CD4-positive, CD25-positive, alpha-beta regulatory T cell (primary cell): ENCODE measurements at regions not wholly inside any gene's neighbourhood (a gene's known extent, or its start where the extent isn't known, plus 50 kb on each side); places are given as distances from the start of the nearest gene placed in this dataset.

ENCODE experiments used
- ATAC-seq, 2 donors: fragments of 150-1000 bp; cut with Tn5 transposase; one replicate each; pipeline ENCODE4 v1.10.0; 2021; ENCODE audit warnings: low read depth in 2 of 2, moderate number of reproducible peaks in 2 of 2, moderate library complexity in 1 of 2
- DNase-seq, 3 donors: peaks; one replicate each; pipeline versions ENCODE4 v3.0.0 to v3.0.0-alpha.2; 2012 to 2022; ENCODE audit warnings: mixed read lengths in 1 of 3
- H3K27ac ChIP-seq: one replicate; pipeline ENCODE4 v1.7.0; 2013; ENCODE audit warnings: mild to moderate bottlenecking, low read length; ENCODE audit not compliant: insufficient read depth, poor library complexity, severe bottlenecking
- H3K27me3 ChIP-seq: one replicate; pipeline ENCODE4 v1.7.0; 2013; ENCODE audit warnings: low read length; ENCODE audit not compliant: control insufficient read depth, insufficient read depth
- H3K36me3 ChIP-seq: one replicate; pipeline ENCODE4 v1.7.0; 2013; ENCODE audit warnings: mild to moderate bottlenecking, low read length, moderate library complexity; ENCODE audit not compliant: control insufficient read depth, insufficient read depth
- H3K4me1 ChIP-seq: 2 replicates; pipeline ENCODE4 v1.7.0; 2013; ENCODE audit warnings: mild to moderate bottlenecking, low read length; ENCODE audit not compliant: insufficient read depth, control insufficient read depth, poor library complexity, severe bottlenecking
- H3K4me3 ChIP-seq: one replicate; pipeline ENCODE4 v1.7.0; 2013; ENCODE audit warnings: low read depth, mild to moderate bottlenecking, low read length, moderate library complexity
- H3K9me3 ChIP-seq, 2 experiments: 1 replicate in 1 of 2; 2 replicates in 1 of 2; pipeline ENCODE4 v1.7.0; 2013; ENCODE audit warnings: low read length in 2 of 2, mild to moderate bottlenecking in 1 of 2, moderate library complexity in 1 of 2; ENCODE audit not compliant: control insufficient read depth in 2 of 2
- H3K27ac Mint-ChIP-seq, 3 donors: one replicate each; pipeline ENCODE4 v1.8.0; 2020 to 2022; ENCODE audit warnings: mild to moderate bottlenecking in 3 of 3, mixed read lengths in 3 of 3, moderate library complexity in 2 of 3
- H3K27me3 Mint-ChIP-seq: one replicate; pipeline ENCODE4 v1.8.0; 2022; ENCODE audit warnings: mild to moderate bottlenecking, mixed read lengths
- H3K36me3 Mint-ChIP-seq: one replicate; pipeline ENCODE4 v1.8.0; 2020; ENCODE audit warnings: mixed read lengths
- H3K4me1 Mint-ChIP-seq, 4 donors: one replicate each; pipeline ENCODE4 v1.8.0; 2020 to 2022; ENCODE audit warnings: mixed read lengths in 4 of 4, mild to moderate bottlenecking in 1 of 4
- H3K4me3 Mint-ChIP-seq, 4 donors: one replicate each; pipeline ENCODE4 v1.8.0; 2020 to 2022; ENCODE audit warnings: mild to moderate bottlenecking in 4 of 4, mixed read lengths in 4 of 4, moderate library complexity in 3 of 4
- H3K9me3 Mint-ChIP-seq, 7 donors: one replicate each; pipeline ENCODE4 v1.8.0; 2020 to 2022; ENCODE audit warnings: mixed read lengths in 7 of 7, mild to moderate bottlenecking in 3 of 7, moderate library complexity in 2 of 7

DNA sequence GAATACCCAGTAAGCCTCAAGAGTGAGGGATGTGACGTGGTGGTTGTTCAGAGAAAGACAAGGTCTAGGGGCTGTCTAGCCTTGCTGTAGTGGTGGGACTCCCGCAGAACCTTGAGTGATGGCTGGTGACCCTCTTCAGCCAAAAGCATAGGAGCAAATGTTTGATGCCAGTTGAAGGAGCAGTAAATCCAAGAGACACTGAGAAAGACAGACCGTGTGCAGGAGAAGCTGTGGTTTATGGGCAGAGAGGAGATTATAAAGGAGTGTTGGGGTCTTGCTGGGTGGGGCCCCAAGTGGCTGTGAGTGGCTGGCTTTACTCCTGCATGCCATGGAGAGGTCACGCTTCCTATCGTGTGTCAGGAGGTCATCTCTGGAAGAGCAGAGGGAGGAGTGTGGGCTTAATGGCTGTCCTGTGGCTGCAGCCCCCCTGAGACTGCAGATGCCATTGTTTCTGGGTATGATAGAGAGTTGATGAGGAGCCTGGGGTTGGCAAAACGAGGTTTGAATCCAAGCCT, 152.0 kb upstream of the CCND2 start:
- Histone ChIP-seq H3K4me1 (peaks cover 32% of the 10 kb centered on the region), H3K4me3 (no peak overlapping the region), H3K27ac (no peak overlapping the region), H3K36me3 (no peaks in the 10 kb centered on the region), H3K9me3 (no peaks in the 10 kb centered on the region), H3K27me3 (no peaks in the 10 kb centered on the region)
- DNase-seq (no peak), ATAC-seq (no peak)
- Mint-ChIP-seq H3K4me3 (no peak overlapping the region), H3K27me3 (no peaks in the 10 kb centered on the region), H3K4me1 (peaks cover 8 to 39% (median 36%) of the 10 kb centered on the region in 4 donors), H3K36me3 (no peaks in the 10 kb centered on the region), H3K9me3 (no peaks in the 10 kb centered on the region), H3K27ac (peak overlapping the region in 1 of 3 donors; percentile 34)

DNA sequence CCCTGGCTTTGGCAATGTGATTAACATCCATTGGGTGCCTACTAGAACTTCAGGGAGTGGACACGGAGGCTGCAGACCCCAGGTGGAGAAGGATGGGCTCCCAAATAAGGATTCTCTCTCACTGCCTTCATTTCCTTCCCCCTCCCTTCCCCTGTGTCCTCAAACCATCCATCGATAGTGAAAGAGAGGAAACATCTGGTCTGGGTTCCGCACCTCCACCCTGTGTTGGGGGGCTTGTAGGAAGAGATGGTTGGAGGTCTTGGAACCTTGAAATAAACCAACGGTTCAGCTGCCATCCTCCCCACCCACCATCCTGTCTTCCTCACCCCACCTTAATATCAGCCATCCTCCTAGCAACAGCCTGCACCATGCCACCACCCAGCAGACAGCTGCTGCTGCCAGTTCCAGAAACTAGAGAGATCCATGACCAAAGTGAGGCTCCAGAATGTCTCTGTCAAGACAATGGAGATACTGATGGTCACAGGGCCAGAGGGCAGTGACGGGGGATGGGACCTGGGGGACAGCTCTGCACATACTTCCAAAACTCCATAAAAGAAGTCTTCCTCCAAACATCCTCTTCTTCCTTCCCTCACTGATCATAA, 153.1 kb upstream of the CCND2 start:
- Mint-ChIP-seq H3K4me3 (no peak overlapping the region), H3K36me3 (no peaks in the 10 kb centered on the region), H3K27me3 (no peaks in the 10 kb centered on the region)

DNA sequence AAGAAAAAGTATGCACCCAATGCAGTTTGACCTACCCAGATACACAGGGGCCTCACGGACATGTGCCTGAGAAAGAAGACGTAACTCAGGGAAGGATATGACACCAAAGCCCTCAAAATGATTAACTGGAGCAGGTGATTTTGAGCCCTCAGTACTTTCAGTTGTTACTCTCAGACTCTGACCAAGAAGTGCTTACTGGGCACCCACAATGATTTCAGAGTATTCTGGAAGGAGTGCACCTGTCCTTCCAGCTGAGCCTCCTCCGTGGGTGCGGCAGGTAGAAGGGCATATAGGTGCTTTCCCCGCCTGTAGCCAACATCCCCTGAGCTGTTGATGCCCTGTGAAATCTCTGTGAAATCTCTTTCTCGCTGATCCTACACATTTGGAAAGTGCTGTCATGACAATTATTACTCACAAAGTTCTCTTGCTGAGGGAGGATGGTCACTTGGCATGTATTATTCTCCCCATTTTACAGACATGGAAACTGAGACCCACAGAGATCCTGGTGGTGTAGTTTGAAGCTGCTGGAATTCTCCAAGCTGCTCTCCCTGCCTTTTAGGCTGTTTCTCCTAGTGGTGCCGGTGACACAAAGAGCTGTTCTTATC, 154.3 kb upstream of the CCND2 start:
- peaks cover 13 to 56% (median 50%) of the 10 kb centered on the region in 4 donors for H3K4me1 Mint-ChIP-seq
- H3K27me3 Mint-ChIP-seq = no peaks in the 10 kb centered on the region
- H3K9me3 Mint-ChIP-seq = no peaks in the 10 kb centered on the region
- H3K4me1 ChIP-seq = peaks cover 52% of the 10 kb centered on the region
- no peaks in the 10 kb centered on the region for H3K27me3 ChIP-seq
- ATAC-seq (peak; percentile 26 to 30), DNase-seq (peak; percentile 15 to 82 (median 35))
- H3K4me3 ChIP-seq = peak overlapping the region; percentile 76
- peak overlapping the region; percentile 70 to 83 (median 76) for H3K4me3 Mint-ChIP-seq
- peak overlapping the region; percentile 66 for H3K27ac ChIP-seq
- peak overlapping the region; percentile 84 to 95 (median 86) for H3K27ac Mint-ChIP-seq
- no peaks in the 10 kb centered on the region for H3K36me3 ChIP-seq
- H3K9me3 ChIP-seq = no peaks in the 10 kb centered on the region
- H3K36me3 Mint-ChIP-seq = no peaks in the 10 kb centered on the region

More for the DNA sequence above, 153.1 kb upstream of the CCND2 start:
- Mint-ChIP-seq H3K27ac (peak overlapping the region in 1 of 3 donors; percentile 34), H3K4me1 (peaks cover 13 to 47% (median 43%) of the 10 kb centered on the region in 4 donors), H3K9me3 (no peaks in the 10 kb centered on the region)
- peak in 1 of 3 donors; percentile 27 for DNase-seq
- peaks cover 43% of the 10 kb centered on the region for H3K4me1 ChIP-seq
- H3K4me3 ChIP-seq = no peak overlapping the region
- no peak overlapping the region for H3K27ac ChIP-seq
- no peaks in the 10 kb centered on the region for H3K36me3 ChIP-seq
- H3K9me3 ChIP-seq = no peaks in the 10 kb centered on the region
- ATAC-seq = no peak
- no peaks in the 10 kb centered on the region for H3K27me3 ChIP-seq

DNA sequence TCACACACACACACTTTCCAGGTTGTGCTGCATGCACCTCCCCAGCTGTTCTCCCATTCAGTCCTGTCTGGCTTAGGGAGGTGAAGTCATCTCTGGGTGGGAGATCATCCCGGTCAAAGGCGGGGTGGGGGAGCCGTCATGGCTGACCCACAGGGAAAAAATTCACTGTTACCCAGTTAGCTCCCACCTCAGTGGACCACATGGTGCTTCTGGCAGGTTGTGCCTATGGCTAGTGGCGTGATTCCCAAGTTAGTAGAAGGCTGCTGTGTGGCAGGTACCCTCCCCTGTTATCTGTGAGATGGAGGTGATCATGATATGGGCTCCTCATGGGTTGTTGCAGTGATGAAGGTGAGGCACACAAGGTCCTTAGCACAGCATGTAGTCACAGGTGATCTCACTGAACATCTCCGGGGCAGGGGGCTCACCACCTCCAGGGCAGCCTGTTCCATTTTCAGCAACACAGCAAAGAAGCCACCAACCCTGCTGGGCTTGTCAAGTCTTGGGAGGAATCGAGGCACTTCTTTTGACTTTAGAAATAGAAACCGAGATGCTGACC, 154.9 kb upstream of the CCND2 start:
- H3K4me3 Mint-ChIP-seq = peak overlapping the region; percentile 70 to 83 (median 76)
- no peaks in the 10 kb centered on the region for H3K27me3 Mint-ChIP-seq
- Histone ChIP-seq H3K4me1 (peaks cover 52% of the 10 kb centered on the region), H3K27me3 (no peaks in the 10 kb centered on the region), H3K27ac (peak overlapping the region; percentile 66), H3K9me3 (no peaks in the 10 kb centered on the region), H3K4me3 (peak overlapping the region; percentile 76), H3K36me3 (no peaks in the 10 kb centered on the region)
- DNase-seq (peak in 1 of 3 donors; percentile 6), ATAC-seq (peak in 1 of 2 donors; percentile 18)
- peaks cover 13 to 56% (median 50%) of the 10 kb centered on the region in 4 donors for H3K4me1 Mint-ChIP-seq
- peak overlapping the region; percentile 84 to 95 (median 86) for H3K27ac Mint-ChIP-seq
- H3K9me3 Mint-ChIP-seq = no peaks in the 10 kb centered on the region
- no peaks in the 10 kb centered on the region for H3K36me3 Mint-ChIP-seq

DNA sequence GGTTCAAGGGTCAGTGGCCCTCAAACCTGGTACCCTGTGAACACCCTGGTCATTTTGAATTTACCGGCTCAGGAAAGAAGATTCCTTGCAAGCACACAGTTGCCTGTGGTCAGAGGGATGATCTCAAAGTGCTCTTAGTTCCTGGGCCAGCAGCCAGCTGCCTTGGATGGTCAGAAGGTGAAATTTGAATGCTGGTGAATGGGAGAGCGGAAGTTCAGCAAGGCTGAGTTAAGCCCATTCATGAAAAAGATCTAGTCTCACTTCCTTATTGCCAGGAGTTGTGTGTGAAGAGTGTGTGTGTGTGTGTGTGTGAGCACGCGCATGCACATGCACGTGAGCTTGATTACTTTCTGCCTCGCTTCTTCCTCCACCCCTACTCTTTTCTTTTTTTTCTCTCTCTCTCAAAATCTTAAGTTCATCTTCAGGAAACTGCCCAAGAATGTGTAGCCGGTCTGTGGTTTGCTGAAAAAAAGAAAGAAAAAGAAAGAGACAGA, 155.5 kb upstream of the CCND2 start:
- peak overlapping the region; percentile 66 for H3K27ac ChIP-seq
- Mint-ChIP-seq H3K4me1 (peaks cover 13 to 58% (median 49%) of the 10 kb centered on the region in 4 donors), H3K4me3 (peak overlapping the region; percentile 70 to 83 (median 76)), H3K9me3 (no peaks in the 10 kb centered on the region), H3K36me3 (no peaks in the 10 kb centered on the region), H3K27me3 (no peaks in the 10 kb centered on the region), H3K27ac (peak overlapping the region; percentile 84 to 95 (median 86))
- DNase-seq = peak in 2 of 3 donors; percentile 55 to 85
- H3K9me3 ChIP-seq = no peaks in the 10 kb centered on the region
- no peaks in the 10 kb centered on the region for H3K27me3 ChIP-seq
- H3K36me3 ChIP-seq = no peaks in the 10 kb centered on the region
- ATAC-seq = peak; percentile 58 to 66
- peaks cover 52% of the 10 kb centered on the region for H3K4me1 ChIP-seq
- peak overlapping the region; percentile 76 for H3K4me3 ChIP-seq

DNA sequence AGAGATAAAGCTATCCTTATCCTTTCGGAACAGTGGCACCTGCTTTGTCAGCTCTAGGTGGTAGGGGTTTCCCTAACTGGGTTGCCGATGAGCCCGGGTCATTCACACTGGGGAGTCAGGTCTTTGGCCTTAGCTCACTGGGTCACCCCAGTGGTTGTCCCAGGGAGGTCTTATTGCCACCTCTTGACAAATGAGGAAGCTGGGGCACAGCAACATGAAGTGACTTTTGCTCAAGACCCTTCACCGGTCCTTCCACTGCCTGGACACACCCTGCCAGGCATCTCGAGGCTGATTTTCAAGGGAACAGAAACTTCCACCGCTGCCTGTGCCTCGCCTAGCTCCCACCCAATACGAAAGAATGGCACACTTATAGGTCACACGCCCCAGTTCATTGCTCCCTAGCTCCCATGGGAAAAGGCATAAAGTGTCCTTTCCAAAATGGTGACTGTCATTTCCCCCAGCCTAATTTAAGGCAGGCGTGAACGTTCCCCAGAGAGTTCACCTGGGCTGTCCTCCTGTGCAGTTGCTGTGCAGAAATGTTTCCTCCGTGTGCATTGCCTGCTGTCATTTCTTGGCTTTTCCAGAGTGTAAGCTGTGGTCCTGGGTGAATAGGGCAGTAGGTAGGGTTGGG, 156.1 kb upstream of the CCND2 start:
- H3K36me3 Mint-ChIP-seq = no peaks in the 10 kb centered on the region
- peaks cover 17 to 58% (median 49%) of the 10 kb centered on the region in 4 donors for H3K4me1 Mint-ChIP-seq
- no peaks in the 10 kb centered on the region for H3K9me3 Mint-ChIP-seq
- Histone ChIP-seq H3K27me3 (no peaks in the 10 kb centered on the region), H3K4me1 (peaks cover 52% of the 10 kb centered on the region), H3K9me3 (no peaks in the 10 kb centered on the region), H3K4me3 (peak overlapping the region; percentile 76), H3K36me3 (no peaks in the 10 kb centered on the region), H3K27ac (peak overlapping the region; percentile 66)
- H3K4me3 Mint-ChIP-seq = peak overlapping the region; percentile 70 to 83 (median 76)
- ATAC-seq (no peak), DNase-seq (no peak)
- H3K27me3 Mint-ChIP-seq = no peaks in the 10 kb centered on the region
- H3K27ac Mint-ChIP-seq = peak overlapping the region; percentile 84 to 95 (median 86)

DNA sequence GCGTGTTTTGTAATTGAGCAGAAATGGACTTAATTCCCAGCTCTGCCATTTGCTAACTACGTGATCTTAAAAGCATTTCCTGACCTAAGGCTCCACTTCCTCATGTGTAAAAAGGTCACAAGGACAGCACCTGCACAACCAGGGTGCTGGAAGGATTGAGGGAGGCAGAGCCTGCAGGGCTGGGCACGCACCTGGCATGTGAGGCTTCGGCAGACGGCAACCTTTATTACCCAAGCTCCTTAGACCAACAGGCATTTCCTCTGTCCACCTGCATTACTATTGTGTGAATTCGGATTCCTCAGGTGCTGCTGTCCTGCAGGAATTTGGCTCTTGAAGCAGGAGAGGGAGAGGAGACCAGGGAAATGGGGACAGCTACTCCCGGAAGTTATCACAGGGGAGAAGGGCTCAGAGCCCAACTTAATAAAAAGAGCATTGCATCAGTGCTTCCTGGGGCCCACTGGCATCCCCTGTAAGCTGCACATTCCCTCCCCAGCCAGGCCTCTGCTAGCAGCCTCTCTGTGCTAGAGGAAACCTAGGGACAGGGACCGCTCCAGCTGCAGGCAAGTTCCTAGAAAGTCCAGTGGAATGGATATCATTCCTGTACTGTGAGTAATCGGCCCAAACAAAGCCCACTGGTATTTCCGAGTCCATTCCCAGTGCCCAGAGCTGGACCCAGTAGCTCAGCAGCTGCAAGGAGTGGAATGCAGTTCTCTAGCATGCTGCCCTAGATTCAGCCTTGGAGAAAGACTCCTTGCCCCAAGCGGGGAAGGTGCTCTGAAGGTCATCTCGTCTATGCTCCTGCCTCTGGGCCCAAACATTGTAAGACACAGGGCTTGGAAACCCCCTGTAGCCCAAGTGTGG, 157.1 kb upstream of the CCND2 start:
- Mint-ChIP-seq H3K9me3 (no peaks in the 10 kb centered on the region), H3K4me3 (peak overlapping the region; percentile 75 to 87 (median 79)), H3K27me3 (no peaks in the 10 kb centered on the region), H3K36me3 (no peaks in the 10 kb centered on the region), H3K27ac (peak overlapping the region in 2 of 3 donors; percentile 69 to 84), H3K4me1 (peaks cover 18 to 60% (median 48%) of the 10 kb centered on the region in 4 donors)
- DNase-seq = no peak
- H3K27ac ChIP-seq = no peak overlapping the region
- H3K27me3 ChIP-seq = no peaks in the 10 kb centered on the region
- peak overlapping the region; percentile 45 for H3K4me3 ChIP-seq
- H3K36me3 ChIP-seq = no peaks in the 10 kb centered on the region
- H3K4me1 ChIP-seq = peaks cover 52% of the 10 kb centered on the region
- H3K9me3 ChIP-seq = no peaks in the 10 kb centered on the region
- ATAC-seq = no peak
